GM12878 (cell line): ENCODE measurements at regions not wholly inside any gene's neighbourhood (a gene's known extent, or its start where the extent isn't known, plus 50 kb on each side); places are given as distances from the start of the nearest gene placed in this dataset.
"Not testable (repeated sequence)": the region's sequence is repeated elsewhere in the genome, so short reads cannot be mapped to it uniquely, and the experiment has no call there.

Experiments used
- ATAC-seq: fragments of 200-7000 bp; cut with Tn5 transposase; 3 replicates; pipeline ENCODE4 v1.9.1; 2020; ENCODE audit warnings: mild to moderate bottlenecking, moderate library complexity
- BruUV-seq: library from RNA; stranded (reverse); fragments of 400-500 nt; replicated peaks from 2 replicates; lab custom pipeline; 2021; lab: Mats Ljungman, UMichigan
- CTCF ChIA-PET: fragments of 300-600 bp; sonication (Branson Sonifier 250); formaldehyde crosslinking; extraction: SDS; loops from one replicate; lab custom pipeline; 2021; ENCODE audit warnings: inconsistent platforms; lab: Yijun Ruan, JAX
- POLR2A ChIA-PET: fragments of 350-600 bp; formaldehyde crosslinking; extraction: SDS; loops from one replicate; lab custom pipeline; 2021; ENCODE audit warnings: inconsistent platforms; lab: Charles Lee
- RAD21 ChIA-PET: fragments of 300-600 bp; sonication (Branson Sonifier 250); formaldehyde crosslinking; loops from one replicate; lab custom pipeline; 2023; ENCODE audit warnings: antibody characterized with exemption; ENCODE audit not compliant: unreplicated experiment; lab: Charles Lee
- SMC1A ChIA-PET: fragments of 300-600 bp; sonication (Branson Sonifier 250); formaldehyde crosslinking; loops from one replicate; lab custom pipeline; 2023; ENCODE audit not compliant: unreplicated experiment, uncharacterized antibody; lab: Charles Lee
- DNase-seq: peaks from one replicate; pipeline ENCODE4 v3.0.0-alpha.2; 2011; ENCODE audit warnings: low read depth, low spot score
- FAIRE-seq: peaks from 3 replicates; lab custom pipeline; 2011; peaks lifted over from hg19 to GRCh38; lab: Jason Lieb, UNC
- H2AFZ ChIP-seq: 2 replicates; pipeline ENCODE4 v1.6.0; 2011; ENCODE audit warnings: low read depth, low read length, control low read depth; ENCODE audit not compliant: control insufficient read depth
- H3K27ac ChIP-seq: 2 replicates; pipeline ENCODE4 v1.5.1; 2011; ENCODE audit warnings: control low read depth; ENCODE audit not compliant: control insufficient read depth, insufficient read depth
- H3K27me3 ChIP-seq, 2 experiments: replicated peaks in 1 of 2; 2 replicates each; pipeline versions ENCODE4 v1.6.0 to v1.6.1; 2011; ENCODE audit warnings: low read length in 1 of 2; ENCODE audit not compliant: control insufficient read depth in 2 of 2, insufficient read depth in 2 of 2
- H3K36me3 ChIP-seq, 2 experiments: 2 replicates each; pipeline ENCODE4 v1.5.1; 2011; ENCODE audit warnings: low read length in 1 of 2; ENCODE audit not compliant: control insufficient read depth in 2 of 2, insufficient read depth in 2 of 2
- H3K4me1 ChIP-seq: 2 replicates; pipeline ENCODE4 v1.6.1; 2011; ENCODE audit warnings: mild to moderate bottlenecking, low read length, moderate library complexity, mixed read lengths; ENCODE audit not compliant: control insufficient read depth, insufficient read depth
- H3K4me2 ChIP-seq: 2 replicates; pipeline ENCODE4 v1.6.0; 2011; ENCODE audit warnings: control low read depth; ENCODE audit not compliant: control insufficient read depth, insufficient read depth
- H3K4me3 ChIP-seq: fragments of 200-600 bp; sonication (generic); 2 replicates; pipeline ENCODE4 v1.5.1; 2016
- H3K79me2 ChIP-seq: 2 replicates; pipeline ENCODE4 v1.6.0; 2011; ENCODE audit warnings: low read length; ENCODE audit not compliant: control insufficient read depth, insufficient read depth
- H3K9ac ChIP-seq: 2 replicates; pipeline ENCODE4 v1.8.0; 2011; ENCODE audit warnings: low read length, control low read depth, mixed read lengths; ENCODE audit not compliant: control insufficient read depth, insufficient read depth
- H3K9me3 ChIP-seq: replicated peaks from 3 replicates; pipeline ENCODE4 v1.5.1; 2011; ENCODE audit warnings: mild to moderate bottlenecking, low read length; ENCODE audit not compliant: control insufficient read depth, insufficient read depth
- H4K20me1 ChIP-seq: 2 replicates; pipeline ENCODE4 v1.6.0; 2011; ENCODE audit not compliant: control insufficient read depth, insufficient read depth
- CREM ChIP-seq: IDR thresholded peaks from 2 replicates; pipeline ENCODE4 v1.6.1; 2014; ENCODE audit warnings: antibody characterized with exemption, low read depth
- DPF2 ChIP-seq: fragments of 450-650 bp; IDR thresholded peaks from 2 replicates; pipeline ENCODE4 v1.6.1; 2017; ENCODE audit warnings: mild to moderate bottlenecking
- EZH2 ChIP-seq: IDR thresholded peaks from 2 replicates; pipeline ENCODE4 v1.6.1; 2012; ENCODE audit warnings: low read depth, mild to moderate bottlenecking, control low read depth, inconsistent platforms, low read length, borderline replicate concordance; ENCODE audit not compliant: control insufficient read depth
- HSF1 ChIP-seq: fragments of 150-350 bp; IDR thresholded peaks from 2 replicates; pipeline ENCODE4 v1.6.1; 2014; ENCODE audit warnings: mild to moderate bottlenecking, low read depth, low read length
- IRF3 ChIP-seq: fragments of 450-650 bp; IDR thresholded peaks from 2 replicates; pipeline ENCODE4 v1.6.1; 2014; ENCODE audit warnings: mild to moderate bottlenecking
- IRF4 ChIP-seq: IDR thresholded peaks from 2 replicates; pipeline ENCODE4 v1.6.1; 2011; ENCODE audit warnings: low read depth, low read length
- KAT2A ChIP-seq: conservative IDR thresholded peaks from 2 replicates; pipeline ENCODE4 v1.6.1; 2011; ENCODE audit warnings: low read depth, low read length; ENCODE audit not compliant: control insufficient read depth
- MEF2A ChIP-seq: IDR thresholded peaks from 2 replicates; pipeline ENCODE4 v1.6.1; 2011; ENCODE audit warnings: low read depth, mild to moderate bottlenecking, low read length, moderate library complexity; ENCODE audit not compliant: insufficient read depth
- NR2C1 ChIP-seq: fragments of 450-650 bp; IDR thresholded peaks from 2 replicates; pipeline ENCODE4 v1.6.1; 2017; ENCODE audit warnings: antibody characterized with exemption, mild to moderate bottlenecking, moderate library complexity
- PAX8 ChIP-seq: fragments of 450-650 bp; IDR thresholded peaks from 2 replicates; pipeline ENCODE4 v1.6.1; 2017; ENCODE audit warnings: mild to moderate bottlenecking, moderate library complexity
- STAT1 ChIP-seq: fragments of 450-650 bp; conservative IDR thresholded peaks from 2 replicates; pipeline ENCODE4 v1.6.1; 2014; ENCODE audit warnings: antibody characterized with exemption, mild to moderate bottlenecking
- TCF12 ChIP-seq: IDR thresholded peaks from 2 replicates; pipeline ENCODE4 v1.6.1; 2011; ENCODE audit warnings: low read depth, mild to moderate bottlenecking, low read length
- ZNF207 ChIP-seq: fragments of 450-650 bp; IDR thresholded peaks from 2 replicates; pipeline ENCODE4 v1.6.1; 2014; ENCODE audit warnings: antibody characterized with exemption, mild to moderate bottlenecking, borderline replicate concordance
- ZNF217 ChIP-seq: fragments of 450-650 bp; IDR thresholded peaks from 2 replicates; pipeline ENCODE4 v1.6.1; 2017; ENCODE audit warnings: antibody characterized with exemption, mild to moderate bottlenecking
- ZNF274 ChIP-seq: IDR thresholded peaks from one replicate; pipeline ENCODE4 v1.8.0; 2011; ENCODE audit not compliant: insufficient read length, insufficient read depth
- WGBS: methylation state at CpG from one replicate; pipeline ENCODE4 v1.1.6; 2016; ENCODE audit warnings: low lambda C conversion rate; ENCODE audit not compliant: insufficient replicate concordance, insufficient coverage; ENCODE audit errors: missing lambda C conversion rate; 5-methylcytosine and 5-hydroxymethylcytosine counted together
- in situ Hi-C: fragments of 300-500 bp; cut with MboI; formaldehyde crosslinking; loops from 9 replicates; pipeline ENCODE4 v1.14.3; 2018; ENCODE audit warnings: mixed read lengths
- intact Hi-C: fragments of 100-400 bp; cut with micrococcal nuclease; formaldehyde crosslinking; loops from one replicate; pipeline ENCODE4 v1.14.2; 2022; ENCODE audit not compliant: unreplicated experiment

GRCh38 chr12:40168419-40168818, 56.4 kb upstream of the LRRK2 start:
- in situ Hi-C loops: loop anchor here (5.0 kb wide), 1 partner anchor 59 kb away; no protein-coding TSS in a partner anchor
- H3K27me3 ChIP-seq, DNase-seq, H2AFZ ChIP-seq, FAIRE-seq, H3K9ac ChIP-seq, BruUV-seq, H3K4me3 ChIP-seq, H3K79me2 ChIP-seq, H3K9me3 ChIP-seq, H3K4me1 ChIP-seq, H3K36me3 ChIP-seq, H4K20me1 ChIP-seq: not testable (repeated sequence)
- ChIA-PET POLR2A (interaction anchor here (1.3 kb wide), 1 partner anchor 13 kb away, joined by 3 read pairs; no protein-coding TSS in a partner anchor), CTCF (interaction anchor here (1.0 to 1.9 kb wide), 4 partner anchors 36 to 135 kb away, joined by 3 to 4 read pairs (median 4); no protein-coding TSS in a partner anchor), RAD21 (interaction anchor here (0.6 to 4.0 kb wide), 7 partner anchors 10 to 107 kb away, joined by 3 to 16 read pairs (median 9); no protein-coding TSS in a partner anchor), SMC1A (interaction anchor here (1.0 to 4.1 kb wide), 9 partner anchors 10 to 64 kb away, joined by 3 to 31 read pairs (median 4); no protein-coding TSS in a partner anchor)
- intact Hi-C loops: loop anchor here (1.0 to 5.0 kb wide), 3 partner anchors 24 to 58 kb away; no protein-coding TSS in a partner anchor
- H3K4me2 ChIP-seq: peak overlapping the region; percentile 57; the same call in 1 of the 2 replicates
- ATAC-seq: peak; percentile 74
- 54% methylated on average over 3 of the region's 3 CpGs for WGBS
- TF ChIP-seq DPF2: peak; percentile 9; the same call in 1 of the 2 replicates
- peak overlapping the region; percentile 56 for H3K27ac ChIP-seq

GRCh38 chr12:40168001-40168400, 56.8 kb upstream of the LRRK2 start:
- ChIA-PET RAD21 (interaction anchor here (1.6 to 4.0 kb wide), 4 partner anchors 10 to 60 kb away, joined by 3 to 16 read pairs (median 14); no protein-coding TSS in a partner anchor), CTCF (interaction anchor here (1.0 to 1.9 kb wide), 2 partner anchors 36 to 61 kb away, joined by 4 read pairs; no protein-coding TSS in a partner anchor), POLR2A (no interaction called here), SMC1A (interaction anchor here (1.3 to 4.1 kb wide), 6 partner anchors 9 to 65 kb away, joined by 3 to 31 read pairs (median 8); no protein-coding TSS in a partner anchor)
- Histone ChIP-seq H3K36me3 (no peaks in the 10 kb centered on the region), H3K9ac (no peak overlapping the region), H3K79me2 (no peaks in the 10 kb centered on the region), H3K27me3 (peaks cover 0 to 2% of the 10 kb centered on the region in 2 experiments; a peak in 1 of 4 replicates), H2AFZ (no peak overlapping the region), H3K9me3 (peaks cover 1% of the 10 kb centered on the region; the same call in 2 of the 3 replicates), H3K4me3 (no peak overlapping the region), H3K4me1 (peaks cover 10% of the 10 kb centered on the region), H4K20me1 (no peaks in the 10 kb centered on the region), H3K27ac (0 out of 2 replicates have a peak overlapping the region, but pooled peaks have one; percentile 56), H3K4me2 (no peak overlapping the region)
- BruUV-seq: no TSS peak
- DNase-seq (no peak), FAIRE-seq (peak; percentile 77), ATAC-seq (peak; percentile 82)
- intact Hi-C loops (loop anchor here (1.0 to 5.0 kb wide), 3 partner anchors 24 to 58 kb away; no protein-coding TSS in a partner anchor), in situ Hi-C loops (loop anchor here (5.0 kb wide), 1 partner anchor 59 kb away; no protein-coding TSS in a partner anchor)
- WGBS: 0% methylated on average over 3 of the region's 3 CpGs
- 0 out of 2 replicates have a peak, but pooled peaks have one; percentile 51 for TF ChIP-seq IRF4
- TF ChIP-seq PAX8: no peak
- TF ChIP-seq ZNF207: no peak
- no peak for TF ChIP-seq TCF12
- no peak for TF ChIP-seq ZNF274
- peak; percentile 55; the same call in 1 of the 2 replicates for TF ChIP-seq MEF2A
- TF ChIP-seq CREM: no peak
- TF ChIP-seq NR2C1: no peak
- no peak for TF ChIP-seq STAT1
- TF ChIP-seq IRF3: no peak
- no peak for TF ChIP-seq EZH2
- TF ChIP-seq KAT2A: no peak
- TF ChIP-seq HSF1: no peak
- TF ChIP-seq ZNF217: peak; percentile 42; the same call in 1 of the 2 replicates
